GM21717 (cell line): ENCODE measurements at regions not wholly inside any gene's neighbourhood (a gene's known extent, or its start where the extent isn't known, plus 50 kb on each side); places are given as distances from the start of the nearest gene placed in this dataset.
A peak's percentile ranks its signal among the peaks of the same experiment; 100 is the strongest.

ENCODE experiments used
- ATAC-seq: cut with Tn5 transposase; IDR thresholded peaks from one replicate; pipeline ENCODE4 v1.9.1; 2021; ENCODE audit warnings: mild to moderate bottlenecking, moderate library complexity; ENCODE audit not compliant: unreplicated experiment

- ATAC-seq: no peak
Observed at GRCh38 chr12:92438641-92439419, 264.0 kb upstream of the PLEKHG7 start.

GRCh38 chr12:92437452-92437851 lies 265.3 kb upstream of the PLEKHG7 start:
- no peak for ATAC-seq

GRCh38 chr12:92436856-92437255 lies 265.9 kb upstream of the PLEKHG7 start:
- no peak for ATAC-seq

- ATAC-seq: no peak
Observed at GRCh38 chr12:92434607-92435025, 268.2 kb upstream of the PLEKHG7 start.

GRCh38 chr12:92432724-92433441 lies 269.9 kb upstream of the PLEKHG7 start:
- ATAC-seq: peak; percentile 72

- no peak for ATAC-seq
Observed at GRCh38 chr12:92431146-92431545, 271.6 kb upstream of the PLEKHG7 start.

GRCh38 chr12:92426332-92426731 lies 276.5 kb upstream of the PLEKHG7 start:
- no peak for ATAC-seq

GRCh38 chr12:92425165-92425564 lies 277.6 kb upstream of the PLEKHG7 start:
- ATAC-seq: no peak

- no peak for ATAC-seq
Observed at GRCh38 chr12:92424338-92424737, 278.5 kb upstream of the PLEKHG7 start.

- ATAC-seq: no peak
Observed at GRCh38 chr12:92421701-92422100, 276.1 kb upstream of the BTG1 start.

GRCh38 chr12:92421042-92421441 lies 275.4 kb upstream of the BTG1 start:
- ATAC-seq: no peak

- no peak for ATAC-seq
Observed at GRCh38 chr12:92419201-92419600, 273.6 kb upstream of the BTG1 start.

GRCh38 chr12:92418381-92418780 lies 272.7 kb upstream of the BTG1 start:
- ATAC-seq: no peak

GRCh38 chr12:92417373-92417772 lies 271.7 kb upstream of the BTG1 start:
- ATAC-seq: no peak

- ATAC-seq: no peak
Observed at GRCh38 chr12:92416385-92416812, 270.8 kb upstream of the BTG1 start.

GRCh38 chr12:92414170-92415070 lies 268.8 kb upstream of the BTG1 start:
- ATAC-seq: no peak

GRCh38 chr12:92413286-92413685 lies 267.6 kb upstream of the BTG1 start:
- no peak for ATAC-seq

GRCh38 chr12:92412856-92413255 lies 267.2 kb upstream of the BTG1 start:
- ATAC-seq: no peak

GRCh38 chr12:92411687-92412086 lies 266.0 kb upstream of the BTG1 start:
- ATAC-seq: no peak

GRCh38 chr12:92408072-92408900 lies 262.6 kb upstream of the BTG1 start:
- ATAC-seq: no peak
